ENCODE measurements at regions not wholly inside any gene's neighbourhood (a gene's known extent, or its start where the extent isn't known, plus 50 kb on each side); places are given as distances from the start of the nearest gene placed in this dataset.

DNA sequence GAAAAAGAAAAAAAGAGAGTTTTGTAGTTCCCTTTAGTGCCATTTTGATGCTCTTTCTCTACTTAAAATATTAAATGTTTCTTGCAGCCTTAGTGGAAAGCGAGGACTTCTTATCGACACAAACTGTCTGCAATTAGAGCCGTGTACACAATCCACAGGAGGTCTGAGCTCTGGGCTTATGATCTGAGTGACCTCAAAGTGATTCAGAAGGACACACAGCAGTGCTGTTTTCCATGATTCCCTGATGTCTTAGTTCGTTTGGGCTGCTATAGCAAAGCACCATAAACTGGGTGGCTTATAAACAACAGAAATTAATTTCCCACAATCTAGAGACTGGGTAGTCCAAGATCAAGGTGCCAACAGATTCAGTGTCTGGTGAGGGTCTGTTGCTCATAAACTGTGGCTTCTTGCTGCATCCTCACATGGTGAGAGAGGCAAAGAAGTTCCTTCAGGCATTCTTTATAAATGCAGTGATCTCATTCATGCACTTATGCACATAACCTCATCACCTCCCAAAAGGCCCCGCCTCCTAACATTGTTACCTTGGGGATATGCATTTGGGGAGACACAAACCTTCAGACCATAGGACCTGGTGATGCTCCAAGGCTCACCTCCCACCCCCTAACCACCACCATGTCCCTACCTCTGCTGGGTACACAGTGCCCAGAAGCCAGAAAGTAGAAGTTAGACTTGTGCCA lies 204.5 kb upstream of the GHITM start:
- no peak for DNase-seq (ENCODE audit: low read depth, low spot score)

DNA sequence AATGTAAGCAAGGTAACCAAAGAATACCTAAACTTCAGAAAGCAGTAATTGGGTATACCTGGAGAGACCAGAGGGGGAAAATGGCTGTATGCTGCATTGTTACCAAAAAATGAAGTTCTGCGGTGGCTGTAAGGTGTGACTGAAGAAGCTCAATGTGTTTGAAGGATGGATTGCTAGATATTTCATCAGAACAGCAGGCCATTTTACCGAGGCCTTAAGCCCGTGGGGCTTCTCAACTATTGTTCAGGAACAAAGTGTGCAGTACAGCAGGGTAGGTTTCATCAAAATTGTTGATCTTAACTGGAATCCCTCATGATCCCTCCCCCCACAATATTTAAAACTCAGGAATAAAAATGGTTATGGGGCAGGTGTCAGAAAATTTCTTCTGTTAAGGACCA lies 204.0 kb upstream of the GHITM start:
- DNase-seq (ENCODE audit: low read depth, low spot score), result no peak

DNA sequence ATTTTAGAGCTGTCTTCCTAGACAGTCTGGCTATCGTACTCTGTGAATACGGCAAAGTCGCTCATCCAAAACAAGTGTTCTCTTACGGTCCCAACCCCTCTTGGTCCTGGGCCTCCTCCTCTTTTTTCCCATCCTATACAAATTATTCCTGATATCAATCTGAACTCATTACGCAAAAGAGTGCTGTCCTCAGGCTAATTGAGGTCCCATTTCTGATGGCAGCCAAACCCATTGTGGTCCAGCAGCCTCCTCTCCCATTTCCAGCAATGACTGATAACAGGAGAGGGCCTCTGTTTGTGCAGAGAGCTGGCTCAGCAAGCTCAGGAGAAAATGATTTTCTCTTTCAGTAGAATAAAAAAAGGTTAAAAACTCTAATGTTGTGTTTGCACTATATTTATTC lies 203.4 kb upstream of the GHITM start:
- no peak for DNase-seq (ENCODE audit: low read depth, low spot score)

DNA sequence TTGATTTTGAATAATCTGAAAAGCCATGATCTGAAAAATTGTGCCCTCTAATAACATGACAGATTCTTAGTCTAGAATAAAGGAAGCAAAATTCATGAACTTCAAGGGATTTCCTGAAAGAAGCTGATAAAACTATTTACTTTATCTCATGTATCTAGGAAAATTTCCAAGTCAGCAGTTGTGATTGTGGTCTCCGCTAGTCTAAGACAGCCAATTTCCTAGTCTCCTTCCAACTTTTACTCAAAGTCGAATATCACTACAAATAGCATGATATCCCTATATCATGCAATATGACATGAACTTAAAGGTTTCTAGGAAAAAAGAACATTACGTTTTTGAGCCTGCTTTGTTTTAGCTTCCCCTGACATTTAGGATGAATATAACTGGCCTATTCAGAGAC lies 202.1 kb upstream of the GHITM start:
- no peak for DNase-seq (ENCODE audit: low read depth, low spot score)

DNA sequence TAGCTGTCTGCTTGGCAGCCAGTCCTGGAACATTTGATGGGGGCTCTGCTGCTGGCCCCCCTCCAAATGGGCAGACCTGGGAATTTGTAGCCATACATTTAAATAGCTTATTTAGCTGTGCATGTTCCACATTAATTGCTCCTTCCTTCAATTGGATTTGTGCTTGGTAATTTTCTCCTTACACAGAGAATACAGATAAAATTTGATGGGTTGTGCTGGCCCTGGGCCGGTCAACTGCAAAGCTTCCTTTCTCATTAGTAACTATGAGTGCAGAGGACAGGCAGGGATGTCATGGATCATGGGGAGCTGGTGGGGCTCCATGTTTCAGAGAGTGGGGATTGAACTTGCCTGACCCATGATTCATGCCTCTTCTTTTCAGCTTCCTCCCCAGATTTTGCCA lies 201.5 kb upstream of the GHITM start:
- no peak for DNase-seq (ENCODE audit: low read depth, low spot score)

DNA sequence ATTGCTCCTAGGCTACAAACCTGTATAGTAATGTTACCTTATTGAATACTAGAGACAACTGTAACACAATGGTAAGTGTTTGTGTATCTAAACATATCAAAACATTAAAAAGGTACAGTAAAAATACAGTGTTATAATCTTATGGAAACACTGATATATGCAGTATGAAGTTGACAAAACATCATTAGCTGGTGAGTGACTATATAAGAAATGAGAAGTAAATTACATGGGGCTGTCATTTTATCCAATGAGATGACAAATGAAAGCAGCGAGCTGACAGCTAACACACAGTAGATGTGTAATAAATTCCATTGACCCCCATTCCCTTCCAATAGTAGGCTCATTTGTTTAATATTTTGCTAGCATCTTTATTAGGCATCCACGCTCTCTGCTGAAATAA lies 198.1 kb upstream of the GHITM start:
- no peak for DNase-seq (ENCODE audit: low read depth, low spot score)

DNA sequence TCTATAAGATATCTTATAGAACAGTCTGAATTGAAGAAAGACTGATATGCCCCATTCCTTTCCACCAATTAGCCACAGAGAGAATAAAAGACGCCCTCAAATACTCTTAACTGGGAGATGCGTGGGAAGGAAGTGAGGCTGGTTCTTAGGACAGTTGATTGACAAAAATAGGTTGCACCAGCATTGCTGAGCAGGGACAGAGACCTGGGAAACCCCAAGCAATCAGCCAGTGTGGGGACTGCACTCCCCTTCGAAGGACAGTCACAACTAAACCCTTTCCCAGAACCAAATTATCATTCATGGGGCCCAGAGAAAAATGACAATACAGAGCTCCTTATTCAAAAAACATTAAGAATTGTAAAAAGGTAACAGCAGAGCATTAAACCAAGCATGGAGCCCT lies 196.9 kb upstream of the GHITM start:
- no peak for DNase-seq (ENCODE audit: low read depth, low spot score)

DNA sequence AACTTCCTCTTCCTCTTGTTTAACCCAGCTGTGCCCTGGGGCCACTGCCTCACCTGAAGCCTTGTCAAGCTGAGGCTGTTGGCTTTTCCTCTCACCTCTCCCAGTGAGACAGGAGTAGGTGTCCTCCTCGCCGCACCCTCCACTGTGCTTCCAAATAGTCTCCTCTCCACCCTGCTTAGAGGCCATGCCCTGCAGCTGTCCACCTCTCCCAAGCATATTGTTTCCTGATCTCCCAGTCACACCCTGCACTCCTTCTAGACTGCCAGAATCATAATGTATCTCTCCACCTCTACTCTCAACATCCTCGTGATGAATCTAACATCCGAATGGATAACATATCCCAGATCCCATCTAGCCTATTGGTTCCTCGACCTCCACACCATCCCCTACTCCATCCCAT lies 196.3 kb upstream of the GHITM start:
- no peak for DNase-seq (ENCODE audit: low read depth, low spot score)

DNA sequence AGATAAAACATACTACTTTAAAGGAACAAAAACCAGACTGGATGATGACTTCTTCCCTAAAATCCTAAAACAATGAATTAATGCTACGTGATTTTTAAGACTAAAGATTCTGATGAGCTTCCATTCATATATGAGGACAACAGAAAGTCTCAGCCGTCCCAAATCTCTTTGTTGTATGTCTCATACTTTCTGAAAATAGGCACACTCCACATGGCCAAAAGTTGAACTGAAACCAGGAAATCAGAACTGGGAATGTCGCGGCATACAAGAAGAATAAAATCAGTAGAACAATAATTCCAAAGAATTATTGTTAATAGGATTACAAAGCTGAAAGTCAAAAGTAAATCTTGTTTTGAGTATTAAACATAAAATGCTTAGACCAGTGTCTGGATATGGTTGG lies 195.4 kb upstream of the GHITM start:
- DNase-seq (ENCODE audit: low read depth, low spot score), result no peak

DNA sequence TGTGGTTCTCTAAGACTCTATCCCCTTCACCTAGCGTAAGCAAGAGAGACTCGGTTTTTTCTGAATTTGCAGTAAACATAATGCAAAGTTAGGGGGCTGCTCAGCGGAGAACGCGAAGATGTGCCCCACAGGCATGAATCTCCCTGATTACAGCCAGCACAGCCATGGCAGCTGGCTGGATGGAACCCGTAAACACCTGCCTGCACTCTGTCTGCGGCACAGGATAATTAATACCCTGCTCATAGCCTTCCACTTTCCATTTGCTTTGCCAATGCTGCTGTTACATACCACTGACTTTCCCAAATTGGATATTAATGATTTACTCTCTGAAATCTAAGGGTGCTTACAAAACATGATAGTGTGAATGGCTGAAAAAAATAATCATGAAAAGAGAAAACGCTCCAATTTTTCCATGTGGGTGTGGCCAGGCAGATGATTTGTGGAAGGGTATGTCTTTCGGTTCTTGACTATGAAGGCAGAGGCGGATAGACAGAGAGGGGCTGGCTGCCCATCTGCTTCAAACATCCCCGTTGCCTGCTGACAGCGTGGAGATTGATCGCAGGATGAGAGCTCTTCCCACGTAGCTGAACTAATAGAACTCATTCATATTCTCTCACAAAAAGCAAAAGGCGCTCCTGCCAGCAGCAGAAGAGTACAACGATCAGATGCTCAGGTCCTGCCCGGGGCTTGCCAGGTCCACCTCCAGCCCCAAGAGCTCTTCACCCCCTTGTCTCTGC lies 193.2 kb upstream of the GHITM start:
- no peak for DNase-seq (ENCODE audit: low read depth, low spot score)

DNA sequence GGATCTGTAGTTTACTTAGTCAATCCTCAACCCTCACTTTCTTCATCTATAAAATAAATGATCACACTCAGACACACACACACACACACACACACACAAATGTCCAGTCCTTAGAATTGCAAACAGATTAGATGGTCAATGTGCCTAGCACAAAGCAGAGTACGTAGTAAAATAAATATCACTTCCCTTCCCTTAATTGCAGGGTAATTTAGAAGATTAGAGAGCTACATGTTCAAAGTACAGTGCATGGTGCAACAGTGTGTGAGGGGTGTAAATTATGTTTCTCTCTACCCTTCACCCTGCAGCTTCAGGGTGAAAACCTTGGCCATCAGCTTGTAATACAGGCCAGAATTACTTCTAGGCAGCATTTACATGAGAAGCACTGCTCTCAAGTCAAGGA lies 187.0 kb upstream of the GHITM start:
- DNase-seq (ENCODE audit: low read depth, low spot score), result no peak

DNA sequence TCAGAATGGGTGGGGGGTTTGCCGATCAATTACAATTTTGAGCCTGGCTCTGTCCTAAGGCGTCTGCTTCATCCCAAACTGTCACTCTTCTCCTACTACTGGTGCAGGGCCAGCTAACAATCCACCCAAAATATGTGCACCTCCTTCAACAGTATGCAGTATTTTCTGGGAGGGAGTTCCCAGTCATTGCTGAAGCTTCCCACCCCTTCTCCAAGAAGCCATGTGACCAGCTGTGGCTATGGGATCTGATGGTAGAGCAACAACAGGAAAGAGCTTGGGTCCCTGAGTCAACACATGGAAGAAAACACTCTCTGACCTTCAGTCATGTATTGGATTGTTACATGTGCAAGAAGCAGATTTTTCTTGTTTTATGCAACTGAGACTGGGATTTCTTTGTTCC lies 185.7 kb upstream of the GHITM start:
- no peak for DNase-seq (ENCODE audit: low read depth, low spot score)

DNA sequence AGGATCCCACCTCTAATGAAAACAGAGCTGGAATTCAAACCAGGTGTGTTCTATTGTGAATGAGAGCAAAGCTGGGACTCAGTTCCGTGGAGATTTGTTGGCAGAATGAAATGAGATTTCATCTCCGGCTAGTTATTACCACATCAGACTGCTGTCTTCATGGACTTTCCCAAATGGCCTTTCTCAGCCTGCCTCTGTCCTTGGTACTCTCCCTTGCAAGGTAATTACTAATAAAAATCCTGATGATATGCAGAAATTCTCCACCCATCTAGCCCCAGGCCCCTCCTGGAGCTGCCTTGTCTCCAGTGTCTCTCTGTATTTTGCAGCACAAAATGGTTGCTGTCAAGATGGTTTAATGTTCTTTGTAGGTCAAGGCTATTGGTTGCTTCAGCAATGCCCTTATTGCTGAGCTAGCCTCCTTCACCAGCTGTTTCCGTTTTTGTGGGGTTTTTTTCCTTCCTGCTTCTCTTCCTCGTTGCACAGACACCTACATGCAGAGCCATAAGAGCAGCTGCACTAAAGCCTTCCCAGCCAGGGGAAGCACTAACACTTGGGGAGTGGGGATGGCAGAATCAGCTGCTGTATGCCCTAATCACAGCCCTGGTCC lies 185.0 kb upstream of the GHITM start:
- no peak for DNase-seq (ENCODE audit: low read depth, low spot score)

DNA sequence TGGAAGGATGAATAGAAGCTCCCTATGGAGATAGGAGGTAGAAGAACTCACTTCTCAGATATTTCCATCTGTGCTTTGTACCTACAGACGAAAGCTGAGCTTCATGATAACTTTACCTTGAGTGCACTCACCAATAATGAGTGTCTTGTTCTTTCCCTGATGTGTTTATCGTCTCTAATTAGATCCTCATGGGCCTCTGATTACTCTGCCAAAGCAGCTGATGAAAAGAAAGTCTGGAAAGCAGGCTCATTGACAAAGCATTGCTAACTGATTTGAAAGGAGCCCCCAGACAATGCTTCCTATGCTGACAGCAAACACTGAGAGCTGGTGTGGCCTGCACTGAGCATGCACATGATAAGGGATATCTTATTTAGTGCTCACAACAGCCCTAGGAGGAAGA lies 183.9 kb upstream of the GHITM start:
- DNase-seq (ENCODE audit: low read depth, low spot score), result no peak

DNA sequence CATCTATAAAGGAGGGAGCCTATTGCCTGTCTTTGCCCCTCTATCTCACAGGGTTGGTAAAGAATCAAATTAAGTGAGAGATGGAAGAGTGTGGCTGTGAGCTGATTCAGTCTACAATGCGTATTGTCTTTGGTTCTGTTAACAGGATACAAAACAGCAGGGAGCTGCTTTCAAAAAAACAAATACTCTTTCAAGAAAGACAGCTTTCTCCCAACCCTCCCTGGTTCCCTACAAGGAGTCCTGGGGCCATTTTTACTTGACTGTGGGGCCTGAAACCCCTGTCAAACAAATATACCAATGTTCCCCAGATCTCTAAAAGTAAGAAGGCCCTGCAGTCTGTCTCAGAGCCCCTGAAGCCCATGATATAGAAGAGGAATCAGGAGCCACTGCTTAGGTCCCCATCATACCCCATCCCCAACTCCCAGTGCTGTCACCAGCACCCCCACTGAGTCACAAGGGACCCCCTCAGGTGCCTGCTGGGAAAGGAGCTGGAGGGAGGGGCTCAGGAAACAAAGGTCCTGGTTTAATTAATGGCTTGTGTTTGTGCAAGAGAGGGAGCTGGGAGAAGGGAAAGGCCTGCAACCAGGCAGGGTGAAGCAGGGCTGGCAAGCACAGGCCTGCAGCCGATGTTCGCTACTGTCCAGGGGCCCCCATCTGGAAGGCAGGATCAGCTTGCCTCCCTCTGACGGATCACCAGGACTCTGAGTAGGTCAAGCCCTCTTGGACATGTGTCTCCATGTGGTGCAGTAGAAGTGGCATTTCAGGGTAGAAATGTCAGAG lies 182.0 kb upstream of the GHITM start:
- no peak for DNase-seq (ENCODE audit: low read depth, low spot score)

DNA sequence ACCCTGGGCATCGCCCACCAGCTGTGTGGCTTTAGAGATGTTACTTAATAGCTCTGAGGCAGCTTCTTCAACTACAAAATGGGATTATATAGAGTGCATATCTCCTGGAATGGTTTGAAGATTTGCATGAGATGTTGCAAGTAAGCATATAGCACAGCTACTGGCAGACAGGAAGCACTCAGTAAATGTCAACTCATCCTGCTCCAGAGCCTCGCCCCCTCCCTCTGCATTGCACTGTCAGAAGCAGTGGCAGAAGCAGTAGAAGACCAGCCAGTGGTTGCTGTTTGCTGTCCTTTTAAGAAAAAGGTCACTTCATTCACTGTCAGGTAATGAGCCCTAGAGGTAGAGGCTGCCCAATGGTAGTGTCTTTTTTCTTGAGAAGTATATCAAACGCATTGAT lies 180.0 kb upstream of the GHITM start:
- no peak for DNase-seq (ENCODE audit: low read depth, low spot score)

DNA sequence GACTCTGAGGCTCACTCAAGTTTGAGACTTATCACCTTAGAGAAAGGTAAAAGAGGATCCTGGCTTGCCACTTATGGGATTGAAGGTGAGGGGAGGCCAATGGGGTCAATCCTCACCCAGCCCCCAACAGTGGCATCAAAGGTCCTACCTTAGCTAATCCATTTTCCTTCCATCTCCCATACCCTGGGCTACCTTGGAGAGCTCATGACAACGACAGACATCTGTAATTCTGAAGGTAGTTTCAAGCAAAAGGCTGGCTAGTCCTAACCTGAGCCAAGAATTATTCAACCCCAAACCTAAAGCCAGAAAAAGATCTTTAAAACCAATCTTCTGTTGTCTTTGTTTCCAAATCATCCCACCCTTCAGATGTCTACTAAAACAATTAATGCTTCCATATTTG lies 179.2 kb upstream of the GHITM start:
- no peak for DNase-seq (ENCODE audit: low read depth, low spot score)

DNA sequence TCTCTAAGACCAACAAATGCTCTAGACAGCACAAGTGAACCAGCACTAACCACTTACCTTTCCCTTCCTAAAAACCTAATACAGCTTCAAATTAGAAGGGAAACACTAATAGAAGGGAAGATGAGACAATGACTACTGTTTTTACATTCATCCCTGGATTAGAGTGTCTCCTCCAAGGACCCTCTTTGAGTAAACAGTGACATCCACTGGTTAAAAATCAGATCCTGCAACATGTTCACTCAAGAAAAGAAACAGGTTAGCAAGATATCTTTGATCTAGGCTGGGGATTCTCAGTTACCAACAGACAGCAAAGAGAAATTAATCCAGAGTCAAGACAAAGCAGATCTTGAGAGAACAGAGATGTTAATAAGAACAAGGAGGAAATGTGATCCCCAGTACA lies 177.7 kb upstream of the GHITM start:
- no peak for DNase-seq (ENCODE audit: low read depth, low spot score)

DNA sequence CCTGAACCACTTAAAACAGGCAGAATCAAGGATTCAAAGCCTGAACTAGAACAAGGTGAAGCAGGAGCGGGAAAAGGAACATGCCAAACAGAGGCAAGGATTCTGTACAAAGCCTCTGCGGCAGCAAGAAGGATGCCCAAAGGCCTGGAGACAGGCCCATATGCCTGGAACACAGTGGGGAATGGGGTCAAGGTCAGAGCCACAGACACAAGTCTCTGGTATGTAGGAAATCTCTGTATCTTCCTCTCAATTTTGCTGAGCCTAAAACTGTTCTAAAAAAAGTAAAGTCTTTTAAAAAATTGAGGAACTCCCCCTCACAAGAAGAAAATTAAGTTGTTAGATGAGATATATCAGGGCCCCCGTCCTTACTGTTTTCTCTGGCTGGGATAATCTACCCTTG lies 175.9 kb upstream of the GHITM start:
- DNase-seq (ENCODE audit: low read depth, low spot score), result no peak

DNA sequence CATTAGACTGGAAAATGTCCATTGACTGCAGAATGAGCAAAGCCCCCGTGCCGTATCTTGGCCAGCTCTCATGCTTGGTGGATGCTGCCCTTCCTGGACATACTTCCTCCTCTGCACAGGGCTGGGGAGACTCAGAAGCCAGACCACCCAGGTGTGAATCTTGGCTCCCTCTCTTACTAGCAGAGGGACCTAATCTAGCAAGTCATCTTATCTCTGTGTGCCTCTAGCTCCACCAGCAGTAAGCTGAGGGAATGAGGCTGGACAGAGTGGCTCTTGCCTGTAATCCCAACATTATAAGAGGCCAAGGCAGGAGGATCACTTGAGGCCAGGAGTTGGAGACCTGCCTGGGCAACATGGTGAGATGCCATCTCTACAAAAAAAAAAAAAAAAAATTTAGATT lies 173.8 kb upstream of the GHITM start:
- DNase-seq (ENCODE audit: low read depth, low spot score), result no peak

DNA sequence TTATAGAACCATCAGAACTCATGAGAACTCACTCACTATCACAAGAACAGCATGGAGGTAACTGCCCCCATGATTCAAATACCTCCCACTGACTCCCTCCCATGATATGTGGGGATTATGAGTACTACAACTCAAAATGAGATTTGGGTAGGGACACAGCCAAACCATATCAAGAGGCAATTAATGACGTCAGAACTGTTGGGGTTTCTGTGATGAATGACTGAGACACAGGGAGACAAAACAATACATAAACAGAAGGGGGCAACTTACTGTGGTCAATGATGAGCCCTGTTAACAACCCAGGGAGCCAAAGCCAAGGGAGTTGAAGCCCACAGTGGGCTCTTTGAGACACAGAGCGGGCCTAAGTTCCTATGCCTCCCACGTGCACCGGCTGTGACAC lies 171.3 kb upstream of the GHITM start:
- DNase-seq (ENCODE audit: low read depth, low spot score), result no peak

DNA sequence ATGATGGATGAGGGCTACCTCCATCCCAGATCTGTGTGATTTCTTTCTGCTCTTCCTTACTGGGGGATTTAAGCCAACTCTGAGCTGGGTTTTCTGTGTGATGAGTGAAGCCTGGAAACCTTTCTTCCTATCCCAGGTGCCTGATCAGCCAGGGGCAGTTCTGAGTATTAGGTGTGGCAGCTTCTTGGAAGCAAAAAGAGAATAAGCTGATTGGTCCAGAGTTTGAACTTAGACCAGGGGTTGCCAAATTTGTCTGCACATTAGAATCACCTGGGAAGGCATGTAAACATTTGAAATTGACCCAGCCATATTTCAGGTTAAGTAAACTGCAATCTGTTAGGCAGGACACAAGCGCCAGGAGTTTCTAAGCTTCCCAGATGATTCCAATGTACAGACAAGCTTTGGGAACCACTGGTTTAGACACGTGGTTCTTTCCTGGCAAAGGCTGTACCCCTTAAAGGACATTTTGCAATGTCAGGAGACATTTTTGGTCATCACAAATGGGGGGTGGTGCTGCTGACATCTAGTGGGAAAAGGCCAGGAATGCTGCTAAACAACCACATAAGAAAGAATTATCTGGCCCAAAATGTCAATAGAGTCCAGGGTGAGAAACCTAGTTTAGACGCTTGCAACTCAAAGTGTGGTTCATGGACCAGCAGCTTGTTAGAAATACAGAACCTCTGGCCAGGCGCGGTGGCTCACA lies 160.5 kb upstream of the GHITM start:
- no peak for DNase-seq (ENCODE audit: low read depth, low spot score)
